SK-N-SH treated with all-trans-retinoic acid at 6 μM for 48 hours (cell line): ENCODE measurements at regions not wholly inside any gene's neighbourhood (a gene's known extent, or its start where the extent isn't known, plus 50 kb on each side); places are given as distances from the start of the nearest gene placed in this dataset.
"Not testable (repeated sequence)": the region's sequence is repeated elsewhere in the genome, so short reads cannot be mapped to it uniquely, and the experiment has no call there.

Experiments used
- ATAC-seq: fragments of 200-7000 bp; cut with Tn5 transposase; 3 replicates; pipeline ENCODE4 v1.9.1; 2020; ENCODE audit warnings: mild to moderate bottlenecking, moderate library complexity
- BACH2 ChIP-seq: fragments of 250-450 bp; sonication (Bioruptor Pico); IDR thresholded peaks from 2 replicates; pipeline ENCODE4 v1.9.0; 2021; ENCODE audit warnings: mild to moderate bottlenecking, borderline replicate concordance
- CREB5 ChIP-seq: fragments of 250-450 bp; sonication (Bioruptor Pico); IDR thresholded peaks from 2 replicates; pipeline ENCODE4 v1.5.1; 2020; ENCODE audit warnings: low read depth, mild to moderate bottlenecking, moderate library complexity
- CSRNP3 ChIP-seq: fragments of 250-450 bp; sonication (Bioruptor Pico); IDR thresholded peaks from 2 replicates; pipeline ENCODE4 v1.5.1; 2021; ENCODE audit warnings: mild to moderate bottlenecking, moderate library complexity
- PATZ1 ChIP-seq: fragments of 250-450 bp; sonication (Bioruptor Pico); IDR thresholded peaks from 2 replicates; pipeline ENCODE4 v1.8.0; 2020; ENCODE audit warnings: mild to moderate bottlenecking, moderate library complexity, borderline replicate concordance
- POU6F1 ChIP-seq: fragments of 250-450 bp; sonication (Bioruptor Pico); IDR thresholded peaks from 2 replicates; pipeline ENCODE4 v1.8.0; 2021; ENCODE audit warnings: low read depth, mild to moderate bottlenecking, moderate library complexity, borderline replicate concordance
- RARB ChIP-seq: fragments of 250-450 bp; sonication (Bioruptor Pico); IDR thresholded peaks from 2 replicates; pipeline ENCODE4 v1.8.0; 2021; ENCODE audit warnings: mild to moderate bottlenecking, moderate library complexity
- SNAI2 ChIP-seq: fragments of 250-450 bp; sonication (Bioruptor Pico); IDR thresholded peaks from 2 replicates; pipeline ENCODE4 v1.5.0; 2020; ENCODE audit warnings: mild to moderate bottlenecking, moderate library complexity
- TCF4 ChIP-seq: fragments of 250-450 bp; sonication (Bioruptor Pico); IDR thresholded peaks from 2 replicates; pipeline ENCODE4 v1.8.0; 2021; ENCODE audit warnings: mild to moderate bottlenecking, moderate library complexity, borderline replicate concordance
- TOX ChIP-seq: fragments of 250-450 bp; sonication (Bioruptor Pico); IDR thresholded peaks from 2 replicates; pipeline ENCODE4 v1.8.0; 2021; ENCODE audit warnings: mild to moderate bottlenecking, moderate library complexity, borderline replicate concordance
- TSHZ2 ChIP-seq: fragments of 250-450 bp; sonication (Bioruptor Pico); IDR thresholded peaks from 2 replicates; pipeline ENCODE4 v1.5.0; 2020; ENCODE audit warnings: mild to moderate bottlenecking, moderate library complexity
- ZFP3 ChIP-seq: fragments of 250-450 bp; sonication (Bioruptor Pico); IDR thresholded peaks from 2 replicates; pipeline ENCODE4 v1.5.0; 2020; ENCODE audit warnings: mild to moderate bottlenecking, moderate library complexity
- ZNF565 ChIP-seq: fragments of 450-650 bp; formaldehyde crosslinking; conservative IDR thresholded peaks from 2 replicates; pipeline ENCODE4 v1.5.0; 2020; ENCODE audit warnings: low read depth, mild to moderate bottlenecking, moderate library complexity
- ZNF70 ChIP-seq: fragments of 450-650 bp; formaldehyde crosslinking; IDR thresholded peaks from 2 replicates; pipeline ENCODE4 v1.5.0; 2020; ENCODE audit warnings: mild to moderate bottlenecking, moderate library complexity

- TF ChIP-seq CREB5 (CRISPR knock-in tag) (no peak), CSRNP3 (CRISPR knock-in tag) (no peak), RARB (CRISPR knock-in tag) (no peak), BACH2 (CRISPR knock-in tag) (no peak)
These were observed 251.5 kb upstream of the RASGEF1B start (continued) for GRCh38 chr4:81723019-81723884.

- no peak for TF ChIP-seq SNAI2 (CRISPR knock-in tag)
- TF ChIP-seq PATZ1 (CRISPR knock-in tag) = no peak
- TF ChIP-seq ZFP3 (CRISPR knock-in tag) = no peak
- TF ChIP-seq TSHZ2 (CRISPR knock-in tag) = no peak
- TF ChIP-seq TOX = no peak
- ATAC-seq = no peak
These were observed 250.7 kb upstream of the RASGEF1B start for GRCh38 chr4:81722290-81722851.

- no peak for ATAC-seq
- TF ChIP-seq TCF4 (CRISPR knock-in tag) = no peak
These were observed 244.1 kb upstream of the RASGEF1B start for GRCh38 chr4:81715757-81716156.

GRCh38 chr4:81715357-81715756 is 243.7 kb upstream of the RASGEF1B start:
- ATAC-seq = not testable (repeated sequence)

GRCh38 chr4:81714291-81714690 is 242.6 kb upstream of the RASGEF1B start:
- TF ChIP-seq BACH2 (CRISPR knock-in tag) (no peak), ZNF70 (CRISPR knock-in tag) (no peak), PATZ1 (CRISPR knock-in tag) (no peak), POU6F1 (CRISPR knock-in tag) (no peak), TSHZ2 (CRISPR knock-in tag) (no peak), ZNF565 (CRISPR knock-in tag) (no peak)
- no peak for ATAC-seq
